ENCODE measurements at regions not wholly inside any gene's neighbourhood (a gene's known extent, or its start where the extent isn't known, plus 50 kb on each side); places are given as distances from the start of the nearest gene placed in this dataset.

GRCh38 chr20:6657111-6657510 is 110.4 kb upstream of the BMP2 start:
- H3K27ac ChIP-seq (ENCODE audit: low read length): no peak overlapping the region
- H3K9me2 ChIP-seq (ENCODE audit: insufficient read depth, low read length): no peaks in the 10 kb centered on the region
- no peak overlapping the region for H3K9ac ChIP-seq (ENCODE audit: low read length)
- no peaks in the 10 kb centered on the region for H3K9me3 ChIP-seq (ENCODE audit: low read length)
- H3K36me3 ChIP-seq (ENCODE audit: insufficient read depth, low read length): no peaks in the 10 kb centered on the region
- H3K4me3 ChIP-seq (ENCODE audit: low read length): no peak overlapping the region
- H2AFZ ChIP-seq (ENCODE audit: low read depth, low read length): no peak overlapping the region
- no peaks in the 10 kb centered on the region for H3K79me2 ChIP-seq (replicated peaks; ENCODE audit: insufficient read depth, low read length)
- TF ChIP-seq, protein P1, sequence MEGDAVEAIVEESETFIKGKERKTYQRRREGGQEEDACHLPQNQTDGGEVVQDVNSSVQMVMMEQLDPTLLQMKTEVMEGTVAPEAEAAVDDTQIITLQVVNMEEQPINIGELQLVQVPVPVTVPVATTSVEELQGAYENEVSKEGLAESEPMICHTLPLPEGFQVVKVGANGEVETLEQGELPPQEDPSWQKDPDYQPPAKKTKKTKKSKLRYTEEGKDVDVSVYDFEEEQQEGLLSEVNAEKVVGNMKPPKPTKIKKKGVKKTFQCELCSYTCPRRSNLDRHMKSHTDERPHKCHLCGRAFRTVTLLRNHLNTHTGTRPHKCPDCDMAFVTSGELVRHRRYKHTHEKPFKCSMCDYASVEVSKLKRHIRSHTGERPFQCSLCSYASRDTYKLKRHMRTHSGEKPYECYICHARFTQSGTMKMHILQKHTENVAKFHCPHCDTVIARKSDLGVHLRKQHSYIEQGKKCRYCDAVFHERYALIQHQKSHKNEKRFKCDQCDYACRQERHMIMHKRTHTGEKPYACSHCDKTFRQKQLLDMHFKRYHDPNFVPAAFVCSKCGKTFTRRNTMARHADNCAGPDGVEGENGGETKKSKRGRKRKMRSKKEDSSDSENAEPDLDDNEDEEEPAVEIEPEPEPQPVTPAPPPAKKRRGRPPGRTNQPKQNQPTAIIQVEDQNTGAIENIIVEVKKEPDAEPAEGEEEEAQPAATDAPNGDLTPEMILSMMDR (IDR thresholded peaks at IDR 0.05; ENCODE audit: poor library complexity, severe bottlenecking): no peak
- TF ChIP-seq TAF1 (IDR thresholded peaks at IDR 0.05; ENCODE audit: low read depth) (no peak), EP300 (conservative IDR thresholded peaks at IDR 0.05; ENCODE audit: poor library complexity, severe bottlenecking) (no peak), EZH2 (IDR thresholded peaks at IDR 0.05; ENCODE audit: borderline replicate concordance, insufficient read depth, low read length, poor library complexity, severe bottlenecking) (no peak), SMC3 (conservative IDR thresholded peaks at IDR 0.05; ENCODE audit: poor library complexity) (no peak), MXI1 (conservative IDR thresholded peaks at IDR 0.05; ENCODE audit: poor library complexity, severe bottlenecking) (no peak), POLR2AphosphoS5 (IDR thresholded peaks at IDR 0.05) (no peak), RAD21 (conservative IDR thresholded peaks at IDR 0.05) (no peak)
- TF ChIP-seq, protein P2, sequence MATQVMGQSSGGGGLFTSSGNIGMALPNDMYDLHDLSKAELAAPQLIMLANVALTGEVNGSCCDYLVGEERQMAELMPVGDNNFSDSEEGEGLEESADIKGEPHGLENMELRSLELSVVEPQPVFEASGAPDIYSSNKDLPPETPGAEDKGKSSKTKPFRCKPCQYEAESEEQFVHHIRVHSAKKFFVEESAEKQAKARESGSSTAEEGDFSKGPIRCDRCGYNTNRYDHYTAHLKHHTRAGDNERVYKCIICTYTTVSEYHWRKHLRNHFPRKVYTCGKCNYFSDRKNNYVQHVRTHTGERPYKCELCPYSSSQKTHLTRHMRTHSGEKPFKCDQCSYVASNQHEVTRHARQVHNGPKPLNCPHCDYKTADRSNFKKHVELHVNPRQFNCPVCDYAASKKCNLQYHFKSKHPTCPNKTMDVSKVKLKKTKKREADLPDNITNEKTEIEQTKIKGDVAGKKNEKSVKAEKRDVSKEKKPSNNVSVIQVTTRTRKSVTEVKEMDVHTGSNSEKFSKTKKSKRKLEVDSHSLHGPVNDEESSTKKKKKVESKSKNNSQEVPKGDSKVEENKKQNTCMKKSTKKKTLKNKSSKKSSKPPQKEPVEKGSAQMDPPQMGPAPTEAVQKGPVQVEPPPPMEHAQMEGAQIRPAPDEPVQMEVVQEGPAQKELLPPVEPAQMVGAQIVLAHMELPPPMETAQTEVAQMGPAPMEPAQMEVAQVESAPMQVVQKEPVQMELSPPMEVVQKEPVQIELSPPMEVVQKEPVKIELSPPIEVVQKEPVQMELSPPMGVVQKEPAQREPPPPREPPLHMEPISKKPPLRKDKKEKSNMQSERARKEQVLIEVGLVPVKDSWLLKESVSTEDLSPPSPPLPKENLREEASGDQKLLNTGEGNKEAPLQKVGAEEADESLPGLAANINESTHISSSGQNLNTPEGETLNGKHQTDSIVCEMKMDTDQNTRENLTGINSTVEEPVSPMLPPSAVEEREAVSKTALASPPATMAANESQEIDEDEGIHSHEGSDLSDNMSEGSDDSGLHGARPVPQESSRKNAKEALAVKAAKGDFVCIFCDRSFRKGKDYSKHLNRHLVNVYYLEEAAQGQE (IDR thresholded peaks at IDR 0.05; ENCODE audit: borderline replicate concordance): no peak
- H3K4me2 ChIP-seq (ENCODE audit: low read length): no peak overlapping the region
- no peaks in the 10 kb centered on the region for H3K27me3 ChIP-seq (ENCODE audit: insufficient read depth, low read depth, low read length)
- H4K20me1 ChIP-seq (ENCODE audit: insufficient read depth): no peaks in the 10 kb centered on the region
- H3F3A ChIP-seq (ENCODE audit: insufficient read depth, low read length, poor library complexity, severe bottlenecking): no peaks in the 10 kb centered on the region

GRCh38 chr20:6654513-6655252 is 112.8 kb upstream of the BMP2 start:
- Histone ChIP-seq H3K79me2 (replicated peaks; ENCODE audit: insufficient read depth, low read length) (no peaks in the 10 kb centered on the region), H3K4me3 (ENCODE audit: low read length) (no peak overlapping the region), H3K27ac (ENCODE audit: low read length) (no peak overlapping the region), H3F3A (ENCODE audit: insufficient read depth, low read length, poor library complexity, severe bottlenecking) (no peaks in the 10 kb centered on the region), H3K4me2 (ENCODE audit: low read length) (no peak overlapping the region), H2AFZ (ENCODE audit: low read depth, low read length) (no peak overlapping the region), H3K27me3 (ENCODE audit: insufficient read depth, low read depth, low read length) (no peaks in the 10 kb centered on the region), H3K36me3 (ENCODE audit: insufficient read depth, low read length) (no peaks in the 10 kb centered on the region), H3K9ac (ENCODE audit: low read length) (no peak overlapping the region), H4K20me1 (ENCODE audit: insufficient read depth) (no peaks in the 10 kb centered on the region), H3K9me3 (ENCODE audit: low read length) (no peaks in the 10 kb centered on the region), H3K9me2 (ENCODE audit: insufficient read depth, low read length) (no peaks in the 10 kb centered on the region)
- TF ChIP-seq, protein P2 (IDR thresholded peaks at IDR 0.05; ENCODE audit: borderline replicate concordance): no peak
- no peak for TF ChIP-seq MXI1 (conservative IDR thresholded peaks at IDR 0.05; ENCODE audit: poor library complexity, severe bottlenecking)
- no peak for TF ChIP-seq RAD21 (conservative IDR thresholded peaks at IDR 0.05)
- no peak for TF ChIP-seq TAF1 (IDR thresholded peaks at IDR 0.05; ENCODE audit: low read depth)
